ENCODE measurements at regions not wholly inside any gene's neighbourhood (a gene's known extent, or its start where the extent isn't known, plus 50 kb on each side); places are given as distances from the start of the nearest gene placed in this dataset.
A peak's percentile ranks its signal among the peaks of the same experiment; 100 is the strongest.

GRCh38 chr12:60279221-60279620, 683.4 kb downstream of the SLC16A7 start:
- DNase-seq: no peak
- Mint-ChIP-seq H3K9me3 (peaks cover 0 to 2% (median 0%) of the 10 kb centered on the region in 11 donors), H3K27ac (no peak overlapping the region), H3K4me3 (no peak overlapping the region), H3K27me3 (no peaks in the 10 kb centered on the region), H3K36me3 (no peaks in the 10 kb centered on the region), H3K4me1 (no peaks in the 10 kb centered on the region)
- no peaks in the 10 kb centered on the region for H3K27me3 ChIP-seq (ENCODE audit: control insufficient read depth in 2 of 2, insufficient read depth in 2 of 2, low read length in 2 of 2)
- intact Hi-C loops (cut with micrococcal nuclease): no loop called here
- H3K9me3 ChIP-seq (ENCODE audit: control insufficient read depth in 2 of 3, low read length in 3 of 3): no peaks in the 10 kb centered on the region
- no peak overlapping the region for H3K4me3 ChIP-seq (ENCODE audit: low read length)
- no peak overlapping the region for H3K27ac ChIP-seq (ENCODE audit: low read depth, low read length)
- POLR2A ChIA-PET: no interaction called here
- H3K36me3 ChIP-seq (ENCODE audit: control insufficient read depth in 2 of 3, insufficient read depth in 3 of 3, low read length in 3 of 3): no peaks in the 10 kb centered on the region
- CTCF ChIA-PET: no interaction called here
- no peaks in the 10 kb centered on the region for H3K4me1 ChIP-seq (ENCODE audit: control insufficient read depth in 2 of 2, insufficient read depth in 2 of 2, low read length in 2 of 2)
- no peak for ATAC-seq

- ChIA-PET POLR2A (no interaction called here), CTCF (no interaction called here)
- Histone ChIP-seq H3K36me3 (ENCODE audit: control insufficient read depth in 2 of 3, insufficient read depth in 3 of 3, low read length in 3 of 3) (no peaks in the 10 kb centered on the region), H3K9me3 (ENCODE audit: control insufficient read depth in 2 of 3, low read length in 3 of 3) (no peaks in the 10 kb centered on the region), H3K4me1 (ENCODE audit: control insufficient read depth in 2 of 2, insufficient read depth in 2 of 2, low read length in 2 of 2) (no peaks in the 10 kb centered on the region), H3K27me3 (ENCODE audit: control insufficient read depth in 2 of 2, insufficient read depth in 2 of 2, low read length in 2 of 2) (no peaks in the 10 kb centered on the region), H3K4me3 (ENCODE audit: low read length) (no peak overlapping the region), H3K27ac (ENCODE audit: low read depth, low read length) (no peak overlapping the region)
- peaks cover 0 to 2% (median 0%) of the 10 kb centered on the region in 11 donors for H3K9me3 Mint-ChIP-seq
- intact Hi-C loops (cut with micrococcal nuclease): no loop called here
- no peaks in the 10 kb centered on the region for H3K4me1 Mint-ChIP-seq
- DNase-seq (no peak), ATAC-seq (no peak)
- no peaks in the 10 kb centered on the region for H3K27me3 Mint-ChIP-seq
- H3K4me3 Mint-ChIP-seq: no peak overlapping the region
- no peak overlapping the region for H3K27ac Mint-ChIP-seq
- no peaks in the 10 kb centered on the region for H3K36me3 Mint-ChIP-seq
These were observed 685.7 kb downstream of the SLC16A7 start for GRCh38 chr12:60281522-60281921.

- Histone ChIP-seq H3K36me3 (ENCODE audit: control insufficient read depth in 2 of 3, insufficient read depth in 3 of 3, low read length in 3 of 3) (no peaks in the 10 kb centered on the region), H3K4me1 (ENCODE audit: control insufficient read depth in 2 of 2, insufficient read depth in 2 of 2, low read length in 2 of 2) (no peaks in the 10 kb centered on the region), H3K4me3 (ENCODE audit: low read length) (no peak overlapping the region), H3K27ac (ENCODE audit: low read depth, low read length) (no peak overlapping the region), H3K27me3 (ENCODE audit: control insufficient read depth in 2 of 2, insufficient read depth in 2 of 2, low read length in 2 of 2) (no peaks in the 10 kb centered on the region), H3K9me3 (ENCODE audit: control insufficient read depth in 2 of 3, low read length in 3 of 3) (no peaks in the 10 kb centered on the region)
- no peaks in the 10 kb centered on the region for H3K27me3 Mint-ChIP-seq
- CTCF ChIA-PET: no interaction called here
- H3K4me1 Mint-ChIP-seq: no peaks in the 10 kb centered on the region
- H3K27ac Mint-ChIP-seq: no peak overlapping the region
- no peak for DNase-seq
- peaks cover 0 to 4% (median 0%) of the 10 kb centered on the region in 5 donors for H3K36me3 Mint-ChIP-seq
- intact Hi-C loops (cut with micrococcal nuclease): no loop called here
- H3K4me3 Mint-ChIP-seq: no peak overlapping the region
- POLR2A ChIA-PET: no interaction called here
- ATAC-seq: no peak
- H3K9me3 Mint-ChIP-seq: peaks cover 1 to 36% (median 15%) of the 10 kb centered on the region in 11 donors
These were observed 694.7 kb downstream of the SLC16A7 start for GRCh38 chr12:60290532-60290931.

- Histone ChIP-seq H3K36me3 (ENCODE audit: control insufficient read depth in 2 of 3, insufficient read depth in 3 of 3, low read length in 3 of 3) (no peaks in the 10 kb centered on the region), H3K27me3 (ENCODE audit: control insufficient read depth in 2 of 2, insufficient read depth in 2 of 2, low read length in 2 of 2) (no peaks in the 10 kb centered on the region), H3K27ac (ENCODE audit: low read depth, low read length) (no peak overlapping the region), H3K9me3 (ENCODE audit: control insufficient read depth in 2 of 3, low read length in 3 of 3) (no peaks in the 10 kb centered on the region), H3K4me1 (ENCODE audit: control insufficient read depth in 2 of 2, insufficient read depth in 2 of 2, low read length in 2 of 2) (no peaks in the 10 kb centered on the region), H3K4me3 (ENCODE audit: low read length) (no peak overlapping the region)
- H3K4me1 Mint-ChIP-seq: no peaks in the 10 kb centered on the region
- DNase-seq (no peak), ATAC-seq (no peak)
- H3K9me3 Mint-ChIP-seq: peaks cover 0 to 3% (median 0%) of the 10 kb centered on the region in 11 donors
- CTCF ChIA-PET: no interaction called here
- no peaks in the 10 kb centered on the region for H3K36me3 Mint-ChIP-seq
- no peaks in the 10 kb centered on the region for H3K27me3 Mint-ChIP-seq
- intact Hi-C loops (cut with micrococcal nuclease): no loop called here
- POLR2A ChIA-PET: no interaction called here
- H3K27ac Mint-ChIP-seq: no peak overlapping the region
- no peak overlapping the region for H3K4me3 Mint-ChIP-seq
These were observed 712.6 kb downstream of the SLC16A7 start for GRCh38 chr12:60308366-60308991.

GRCh38 chr12:60311940-60312339, 716.1 kb downstream of the SLC16A7 start:
- ATAC-seq (no peak), DNase-seq (no peak)
- CTCF ChIA-PET: interaction anchor here (0.5 kb wide), 1 partner anchor 21 kb away, joined by 3 read pairs; no protein-coding TSS in a partner anchor
- Mint-ChIP-seq H3K4me1 (no peaks in the 10 kb centered on the region), H3K27me3 (no peaks in the 10 kb centered on the region), H3K36me3 (no peaks in the 10 kb centered on the region), H3K9me3 (peaks cover 0 to 6% (median 0%) of the 10 kb centered on the region in 11 donors), H3K4me3 (no peak overlapping the region), H3K27ac (no peak overlapping the region)
- POLR2A ChIA-PET: no interaction called here
- Histone ChIP-seq H3K4me1 (ENCODE audit: control insufficient read depth in 2 of 2, insufficient read depth in 2 of 2, low read length in 2 of 2) (no peaks in the 10 kb centered on the region), H3K27ac (ENCODE audit: low read depth, low read length) (no peak overlapping the region), H3K9me3 (ENCODE audit: control insufficient read depth in 2 of 3, low read length in 3 of 3) (no peaks in the 10 kb centered on the region), H3K4me3 (ENCODE audit: low read length) (no peak overlapping the region), H3K36me3 (ENCODE audit: control insufficient read depth in 2 of 3, insufficient read depth in 3 of 3, low read length in 3 of 3) (no peaks in the 10 kb centered on the region), H3K27me3 (ENCODE audit: control insufficient read depth in 2 of 2, insufficient read depth in 2 of 2, low read length in 2 of 2) (no peaks in the 10 kb centered on the region)
- intact Hi-C loops (cut with micrococcal nuclease): no loop called here

GRCh38 chr12:60317361-60317760, 721.5 kb downstream of the SLC16A7 start:
- DNase-seq (no peak), ATAC-seq (no peak)
- Histone ChIP-seq H3K27ac (ENCODE audit: low read depth, low read length) (no peak overlapping the region), H3K4me3 (ENCODE audit: low read length) (no peak overlapping the region), H3K9me3 (ENCODE audit: control insufficient read depth in 2 of 3, low read length in 3 of 3) (no peaks in the 10 kb centered on the region), H3K36me3 (ENCODE audit: control insufficient read depth in 2 of 3, insufficient read depth in 3 of 3, low read length in 3 of 3) (no peaks in the 10 kb centered on the region), H3K4me1 (ENCODE audit: control insufficient read depth in 2 of 2, insufficient read depth in 2 of 2, low read length in 2 of 2) (no peaks in the 10 kb centered on the region), H3K27me3 (ENCODE audit: control insufficient read depth in 2 of 2, insufficient read depth in 2 of 2, low read length in 2 of 2) (no peaks in the 10 kb centered on the region)
- H3K9me3 Mint-ChIP-seq: peaks cover 0 to 6% (median 2%) of the 10 kb centered on the region in 11 donors
- H3K4me1 Mint-ChIP-seq: no peaks in the 10 kb centered on the region
- intact Hi-C loops (cut with micrococcal nuclease): no loop called here
- ChIA-PET CTCF (no interaction called here), POLR2A (no interaction called here)
- no peaks in the 10 kb centered on the region for H3K27me3 Mint-ChIP-seq
- no peak overlapping the region for H3K4me3 Mint-ChIP-seq
- H3K27ac Mint-ChIP-seq: peak overlapping the region in 1 of 9 donors; percentile 26
- no peaks in the 10 kb centered on the region for H3K36me3 Mint-ChIP-seq

- intact Hi-C loops (cut with micrococcal nuclease): no loop called here
- DNase-seq (no peak), ATAC-seq (no peak)
- Histone ChIP-seq H3K9me3 (ENCODE audit: control insufficient read depth in 2 of 3, low read length in 3 of 3) (no peaks in the 10 kb centered on the region), H3K36me3 (ENCODE audit: control insufficient read depth in 2 of 3, insufficient read depth in 3 of 3, low read length in 3 of 3) (no peaks in the 10 kb centered on the region), H3K27me3 (ENCODE audit: control insufficient read depth in 2 of 2, insufficient read depth in 2 of 2, low read length in 2 of 2) (no peaks in the 10 kb centered on the region), H3K4me1 (ENCODE audit: control insufficient read depth in 2 of 2, insufficient read depth in 2 of 2, low read length in 2 of 2) (no peaks in the 10 kb centered on the region), H3K4me3 (ENCODE audit: low read length) (no peak overlapping the region), H3K27ac (ENCODE audit: low read depth, low read length) (no peak overlapping the region)
- Mint-ChIP-seq H3K9me3 (peaks cover 0 to 8% (median 0%) of the 10 kb centered on the region in 11 donors), H3K4me1 (no peaks in the 10 kb centered on the region), H3K4me3 (no peak overlapping the region), H3K27me3 (no peaks in the 10 kb centered on the region), H3K27ac (no peak overlapping the region), H3K36me3 (no peaks in the 10 kb centered on the region)
- ChIA-PET POLR2A (no interaction called here), CTCF (interaction anchor here (0.6 kb wide), 1 partner anchor 646 kb away, joined by 3 read pairs; no protein-coding TSS in a partner anchor)
These were observed 728.9 kb downstream of the SLC16A7 start for GRCh38 chr12:60324746-60325145.

Measured in naive thymus-derived CD4-positive, alpha-beta T cell (primary cell).